Adrenal gland (tissue), 9 donors: ENCODE measurements at regions not wholly inside any gene's neighbourhood (a gene's known extent, or its start where the extent isn't known, plus 50 kb on each side); places are given as distances from the start of the nearest gene placed in this dataset.

Experiments
- DNase-seq, 7 donors: peaks; one replicate each; pipeline ENCODE4 v3.0.0-alpha.2; 2019 to 2020
- H3K27ac ChIP-seq, 5 donors: fragments of 200-600 bp; sonication (generic) in 4 of 5; 1 replicate in 3 of 5; 2 replicates in 2 of 5; pipeline versions ENCODE4 v1.5.1 to v1.8.0; 2016 to 2020; ENCODE audit warnings: mild to moderate bottlenecking in 1 of 5
- H3K27me3 ChIP-seq: fragments of 200-600 bp; 2 replicates; pipeline ENCODE4 v1.8.0; 2021
- H3K36me3 ChIP-seq, 2 donors: fragments of 200-600 bp; replicated peaks in 1 of 2; 1 replicate in 1 of 2; 2 replicates in 1 of 2; pipeline versions ENCODE4 v1.5.1 to v1.8.0; 2018 to 2022
- H3K4me1 ChIP-seq, 2 donors: fragments of 200-600 bp; replicated peaks in 1 of 2; 1 replicate in 1 of 2; 2 replicates in 1 of 2; pipeline versions ENCODE4 v1.5.1 to v1.8.0; 2018 to 2021
- H3K4me3 ChIP-seq, 4 donors: fragments of 200-600 bp; sonication (generic) in 3 of 4; one replicate each; pipeline ENCODE4 v1.5.1; 2016 to 2018
- H3K9me3 ChIP-seq, 3 donors: fragments of 200-600 bp; sonication (generic) in 1 of 3; replicated peaks in 1 of 3; 1 replicate in 2 of 3; 2 replicates in 1 of 3; pipeline versions ENCODE4 v1.5.1 to v1.8.0; 2016 to 2021
- POLR2A ChIP-seq, 2 donors: fragments of 450-650 bp; IDR thresholded peaks; one replicate each; pipeline ENCODE4 v1.6.1; 2017; ENCODE audit warnings: antibody characterized with exemption in 2 of 2, mild to moderate bottlenecking in 2 of 2, moderate library complexity in 1 of 2
- WGBS, 4 donors: extraction: QIAGEN DNeasy Blood & Tissue Kit in 2 of 4; methylation state at CpG; one replicate each; pipeline versions ENCODE4 v1.1.5 to v1.1.7; 2013 to 2017; 5-methylcytosine and 5-hydroxymethylcytosine counted together
- intact Hi-C, 2 donors: fragments of 100-400 bp; cut with DNase I; formaldehyde crosslinking; loops; one replicate each; pipeline versions ENCODE4 v1.14.1 to v1.15.0; 2022 to 2023
- TF ChIP-seq, protein P1 (sequence below), 6 experiments: fragments of 450-650 bp in 4 of 6; fragments of 200-600 bp in 2 of 6; sonication (generic) in 1 of 6; IDR thresholded peaks; 1 replicate in 5 of 6; 2 replicates in 1 of 6; pipeline versions ENCODE4 v1.5.1 to v1.8.0; 2016 to 2021; ENCODE audit warnings: antibody characterized with exemption in 6 of 6, mild to moderate bottlenecking in 2 of 6, moderate library complexity in 1 of 6
- donor health status: healthy with polysubstance abuse.
- donor health status: Bipolar disorder and iron deficiency.
- donor health status: DM: yes; HTN: yes; CAD: no.
- donor health status: DM: no; HTN: no; CAD: no.
- donor health status: DM: no; HTN: no; CAD: no.

GRCh38 chr10:58030208-58030607, 237.5 kb downstream of the IPMK start:
- no peak overlapping the region for H3K27ac ChIP-seq
- intact Hi-C loops: no loop called here
- DNase-seq: no peak

DNA sequence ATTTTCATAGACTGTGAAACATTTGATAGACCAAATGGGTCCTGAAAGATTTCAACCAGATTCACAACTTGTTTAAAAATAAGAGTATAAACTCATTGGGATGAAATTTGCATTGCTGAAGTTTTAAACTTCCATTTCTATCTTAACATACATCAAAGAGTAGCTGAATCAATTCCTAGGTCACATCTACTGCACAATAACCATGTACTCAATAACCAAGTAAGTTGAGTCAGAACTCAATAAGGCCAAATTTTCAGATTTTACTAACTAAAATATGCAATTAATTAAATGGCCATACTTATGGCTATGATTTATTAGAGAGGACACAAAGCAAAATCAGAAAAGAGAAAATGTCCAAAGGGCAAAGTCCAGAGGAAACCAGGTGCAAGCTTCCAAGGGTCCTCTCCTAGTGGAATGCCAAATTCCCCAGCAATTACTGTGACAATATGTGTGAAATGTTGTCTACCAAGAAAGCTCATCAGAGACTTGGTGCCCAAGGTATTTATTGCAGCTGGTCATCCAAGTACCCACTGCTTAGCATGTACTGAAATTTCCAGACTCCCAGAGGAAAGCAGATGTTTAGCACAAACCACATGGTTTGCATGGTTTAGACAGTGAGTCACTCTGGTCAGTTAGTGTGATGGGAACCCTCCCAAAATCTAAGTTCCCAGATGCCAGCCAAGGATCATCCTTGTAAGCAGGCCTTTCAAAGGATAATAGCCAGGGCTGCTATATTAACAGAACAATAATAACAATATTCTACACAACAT, 238.9 kb downstream of the IPMK start:
- Histone ChIP-seq H3K27me3 (no peaks in the 10 kb centered on the region), H3K36me3 (no peaks in the 10 kb centered on the region), H3K9me3 (no peaks in the 10 kb centered on the region), H3K27ac (no peak overlapping the region), H3K4me3 (no peak overlapping the region), H3K4me1 (peaks cover 0 to 1% of the 10 kb centered on the region in 2 donors)
- peak in 1 of 7 donors; percentile 15 for DNase-seq
- intact Hi-C loops: no loop called here
- TF ChIP-seq, protein P1, sequence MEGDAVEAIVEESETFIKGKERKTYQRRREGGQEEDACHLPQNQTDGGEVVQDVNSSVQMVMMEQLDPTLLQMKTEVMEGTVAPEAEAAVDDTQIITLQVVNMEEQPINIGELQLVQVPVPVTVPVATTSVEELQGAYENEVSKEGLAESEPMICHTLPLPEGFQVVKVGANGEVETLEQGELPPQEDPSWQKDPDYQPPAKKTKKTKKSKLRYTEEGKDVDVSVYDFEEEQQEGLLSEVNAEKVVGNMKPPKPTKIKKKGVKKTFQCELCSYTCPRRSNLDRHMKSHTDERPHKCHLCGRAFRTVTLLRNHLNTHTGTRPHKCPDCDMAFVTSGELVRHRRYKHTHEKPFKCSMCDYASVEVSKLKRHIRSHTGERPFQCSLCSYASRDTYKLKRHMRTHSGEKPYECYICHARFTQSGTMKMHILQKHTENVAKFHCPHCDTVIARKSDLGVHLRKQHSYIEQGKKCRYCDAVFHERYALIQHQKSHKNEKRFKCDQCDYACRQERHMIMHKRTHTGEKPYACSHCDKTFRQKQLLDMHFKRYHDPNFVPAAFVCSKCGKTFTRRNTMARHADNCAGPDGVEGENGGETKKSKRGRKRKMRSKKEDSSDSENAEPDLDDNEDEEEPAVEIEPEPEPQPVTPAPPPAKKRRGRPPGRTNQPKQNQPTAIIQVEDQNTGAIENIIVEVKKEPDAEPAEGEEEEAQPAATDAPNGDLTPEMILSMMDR (IDR thresholded peaks at IDR 0.05): no peak
- no peak for TF ChIP-seq POLR2A (IDR thresholded peaks at IDR 0.05)

More at GRCh38 chr10:58030208-58030607, 237.5 kb downstream of the IPMK start:
- H3K36me3 ChIP-seq: no peaks in the 10 kb centered on the region
- no peak for TF ChIP-seq POLR2A (IDR thresholded peaks at IDR 0.05)
- TF ChIP-seq, protein P1 (IDR thresholded peaks at IDR 0.05): no peak
- H3K4me1 ChIP-seq: no peaks in the 10 kb centered on the region
- H3K27me3 ChIP-seq: no peaks in the 10 kb centered on the region
- no peak overlapping the region for H3K4me3 ChIP-seq
- H3K9me3 ChIP-seq: no peaks in the 10 kb centered on the region
- 78 to 84% (median 79%) methylated on average over 4 of the region's 4 CpGs for WGBS, 4 donors

DNA sequence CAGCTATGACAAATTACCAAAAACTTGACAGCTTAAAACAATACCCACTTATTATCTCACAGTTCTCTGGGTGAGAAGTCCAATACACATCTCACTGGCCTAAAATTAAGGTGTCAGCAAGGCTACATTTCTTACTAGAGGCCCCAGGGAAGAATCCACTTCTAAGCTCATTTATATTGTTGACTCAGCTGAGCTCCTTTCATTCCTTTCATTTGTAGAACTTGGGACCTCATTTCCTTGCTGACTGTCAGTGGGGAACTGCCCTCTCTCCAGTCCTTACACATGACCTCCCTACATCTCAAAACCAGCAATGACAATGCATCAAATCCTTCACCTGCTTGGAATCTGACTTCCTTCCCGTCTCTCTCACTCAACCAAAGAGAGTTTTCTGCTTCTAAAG, 240.3 kb downstream of the IPMK start:
- no peaks in the 10 kb centered on the region for H3K36me3 ChIP-seq
- TF ChIP-seq POLR2A (IDR thresholded peaks at IDR 0.05): no peak
- no peak for DNase-seq
- intact Hi-C loops: no loop called here
- H3K4me3 ChIP-seq: no peak overlapping the region
- peaks cover 0 to 11% of the 10 kb centered on the region in 2 donors for H3K4me1 ChIP-seq
- no peaks in the 10 kb centered on the region for H3K9me3 ChIP-seq
- WGBS, 4 donors: 52 to 81% (median 76%) methylated on average over 1 of the region's 1 CpG
- H3K27ac ChIP-seq: no peak overlapping the region
- H3K27me3 ChIP-seq: no peaks in the 10 kb centered on the region

DNA sequence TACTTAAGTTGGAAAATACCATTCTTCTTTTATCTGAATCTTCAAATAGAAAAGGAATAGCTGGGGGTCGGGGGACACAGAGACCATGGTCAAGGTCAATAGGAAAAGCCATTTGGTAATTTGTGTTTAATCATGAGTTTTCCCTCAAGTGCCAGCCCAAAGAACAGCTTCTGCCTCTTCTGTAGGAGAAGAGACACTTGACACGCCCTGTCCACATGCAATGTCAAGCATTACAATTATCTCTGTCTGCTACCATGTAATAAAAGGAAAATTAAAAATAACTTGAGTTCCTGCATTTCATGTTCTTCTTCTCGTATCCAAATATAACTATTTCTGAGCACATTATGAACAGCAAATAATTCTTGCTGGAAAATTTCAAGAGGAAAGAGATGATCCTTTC, 241.7 kb downstream of the IPMK start:
- WGBS, 4 donors: 58 to 72% (median 63%) methylated on average over 3 of the region's 3 CpGs

More for the DNA sequence above, 241.7 kb downstream of the IPMK start:
- H3K4me3 ChIP-seq: no peak overlapping the region
- H3K36me3 ChIP-seq: no peaks in the 10 kb centered on the region
- H3K27me3 ChIP-seq: no peaks in the 10 kb centered on the region
- peaks cover 0 to 11% of the 10 kb centered on the region in 2 donors for H3K4me1 ChIP-seq
- DNase-seq: no peak
- no peak for TF ChIP-seq POLR2A (IDR thresholded peaks at IDR 0.05)
- TF ChIP-seq, protein P1 (IDR thresholded peaks at IDR 0.05): no peak
- H3K27ac ChIP-seq: no peak overlapping the region
- no peaks in the 10 kb centered on the region for H3K9me3 ChIP-seq
- intact Hi-C loops: no loop called here
